ENCODE measurements at regions not wholly inside any gene's neighbourhood (a gene's known extent, or its start where the extent isn't known, plus 50 kb on each side); places are given as distances from the start of the nearest gene placed in this dataset.

DNA sequence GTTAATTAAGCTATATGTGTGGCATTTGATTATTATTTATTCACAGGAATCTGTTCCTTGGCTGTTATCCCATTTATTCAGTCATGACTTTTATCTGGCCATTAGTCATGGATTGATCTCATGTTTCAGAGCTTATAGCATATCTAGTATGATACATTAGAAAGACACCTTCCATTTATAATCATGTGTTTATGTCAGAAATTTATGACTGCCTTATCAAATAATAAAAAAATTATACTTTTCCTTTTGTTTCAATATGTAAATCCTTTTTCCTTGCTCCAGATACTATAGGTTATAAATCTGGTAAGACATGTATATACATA is 248.0 kb upstream of the PDE3A start:
- no peaks in the 10 kb centered on the region for H3K4me1 ChIP-seq (replicated peaks)
- DNase-seq (ENCODE audit: low read depth in 1 of 2, low spot score in 2 of 2), result no peak
- H3K27me3 ChIP-seq (replicated peaks), result no peaks in the 10 kb centered on the region
- no peak overlapping the region for H3K4me3 ChIP-seq
- H3K36me3 ChIP-seq, result no peaks in the 10 kb centered on the region
- H3K9me3 ChIP-seq (replicated peaks), result no peaks in the 10 kb centered on the region; the same call in 1 of the 2 replicates
- no peak overlapping the region for H3K27ac ChIP-seq

DNA sequence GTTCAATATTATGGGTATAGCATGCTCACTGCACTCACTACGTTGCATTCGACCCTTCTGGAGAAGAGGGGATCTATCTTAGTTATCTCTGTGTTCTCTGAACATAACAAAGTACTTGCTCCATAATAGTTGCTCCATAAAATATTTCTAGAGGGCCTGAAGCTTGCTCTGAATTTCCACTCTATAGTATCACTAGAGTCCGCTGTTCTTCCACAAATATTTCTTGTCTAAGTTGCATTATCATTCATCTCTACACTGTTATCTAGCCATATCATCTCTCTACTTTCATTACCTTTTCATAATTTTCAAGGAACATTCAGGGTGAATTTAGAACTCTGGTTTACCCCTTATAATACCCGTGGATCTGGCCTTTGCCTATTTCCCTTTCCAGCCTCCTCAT is 246.1 kb upstream of the PDE3A start:
- Histone ChIP-seq H3K4me1 (replicated peaks) (no peaks in the 10 kb centered on the region), H3K9me3 (replicated peaks) (no peaks in the 10 kb centered on the region; the same call in 1 of the 2 replicates), H3K27me3 (replicated peaks) (no peaks in the 10 kb centered on the region), H3K27ac (no peak overlapping the region), H3K36me3 (no peaks in the 10 kb centered on the region), H3K4me3 (no peak overlapping the region)
- DNase-seq (ENCODE audit: low read depth in 1 of 2, low spot score in 2 of 2), result no peak

DNA sequence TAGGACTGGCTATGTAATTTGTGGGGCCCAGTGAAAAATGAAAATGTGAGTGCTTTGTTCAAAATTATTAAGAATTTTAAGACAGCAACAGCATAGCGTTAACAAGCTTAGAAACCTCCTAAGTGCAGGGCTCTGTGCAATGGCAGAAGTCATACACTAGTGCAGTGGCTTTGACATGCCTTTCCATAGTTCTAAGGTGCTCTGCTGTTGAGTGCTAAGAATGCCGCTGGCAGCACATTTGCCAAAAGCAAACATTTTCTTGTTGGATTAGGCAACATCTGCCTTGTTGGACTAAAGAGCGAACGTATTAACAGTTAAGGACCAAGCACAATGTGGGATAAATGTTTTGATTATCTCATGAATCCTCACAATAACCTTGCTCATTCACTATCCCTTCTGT is 244.9 kb upstream of the PDE3A start:
- no peaks in the 10 kb centered on the region for H3K4me1 ChIP-seq (replicated peaks)
- H3K4me3 ChIP-seq, result no peak overlapping the region
- DNase-seq (ENCODE audit: low read depth in 1 of 2, low spot score in 2 of 2), result no peak
- H3K9me3 ChIP-seq (replicated peaks), result no peaks in the 10 kb centered on the region; the same call in 1 of the 2 replicates
- no peaks in the 10 kb centered on the region for H3K36me3 ChIP-seq
- no peak overlapping the region for H3K27ac ChIP-seq
- no peaks in the 10 kb centered on the region for H3K27me3 ChIP-seq (replicated peaks)

DNA sequence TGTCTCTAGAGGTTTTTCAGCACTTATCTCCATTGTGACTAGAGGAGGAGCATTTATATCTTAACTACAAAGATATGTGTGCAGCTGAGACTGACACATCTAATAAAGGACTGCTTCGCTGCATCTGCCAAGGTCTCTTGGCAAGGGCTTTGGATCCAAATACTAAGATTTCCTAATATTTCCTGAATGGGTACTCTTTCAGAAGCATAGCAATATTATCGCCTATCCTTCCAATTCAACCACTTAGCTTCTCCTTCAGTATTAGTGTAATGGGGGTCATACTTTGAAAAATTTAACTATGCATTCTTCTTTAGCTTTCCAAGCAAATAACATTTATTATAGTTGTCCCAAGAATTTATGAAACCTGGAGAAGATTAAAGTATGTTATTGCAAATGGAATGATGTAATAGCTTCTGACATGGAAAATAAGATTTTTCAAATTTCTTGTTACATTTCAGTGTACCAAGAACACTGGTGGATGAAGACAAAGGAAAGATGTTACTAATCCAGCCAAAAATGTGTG is 243.0 kb upstream of the PDE3A start:
- Histone ChIP-seq H3K27ac (no peak overlapping the region), H3K4me1 (replicated peaks) (no peaks in the 10 kb centered on the region), H3K36me3 (no peaks in the 10 kb centered on the region), H3K9me3 (replicated peaks) (no peaks in the 10 kb centered on the region), H3K4me3 (no peak overlapping the region), H3K27me3 (replicated peaks) (no peaks in the 10 kb centered on the region)
- DNase-seq (ENCODE audit: low read depth in 1 of 2, low spot score in 2 of 2), result no peak

DNA sequence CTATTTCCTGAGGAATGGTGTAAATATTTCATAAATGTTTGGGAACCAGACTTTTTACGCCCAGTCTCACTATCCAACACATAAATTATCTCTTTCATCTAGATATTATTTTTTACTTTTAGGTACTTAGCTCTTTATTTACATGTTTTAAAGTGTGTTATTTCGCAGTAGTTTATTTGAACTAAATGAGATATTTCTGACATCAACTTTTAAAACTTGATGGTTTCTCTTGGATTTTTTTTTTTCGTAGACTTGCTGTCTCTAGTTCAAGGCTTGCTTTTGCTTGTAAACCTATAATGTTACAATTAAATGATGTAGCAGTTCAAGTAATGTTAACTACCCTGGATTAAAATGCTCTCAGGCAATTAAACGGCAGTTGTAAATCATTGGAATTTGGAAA is 241.7 kb upstream of the PDE3A start:
- no peak for DNase-seq (ENCODE audit: low read depth in 1 of 2, low spot score in 2 of 2)
- H3K4me1 ChIP-seq (replicated peaks), result no peaks in the 10 kb centered on the region
- no peaks in the 10 kb centered on the region for H3K27me3 ChIP-seq (replicated peaks)
- no peaks in the 10 kb centered on the region for H3K36me3 ChIP-seq
- no peak overlapping the region for H3K27ac ChIP-seq
- H3K9me3 ChIP-seq (replicated peaks), result no peaks in the 10 kb centered on the region
- H3K4me3 ChIP-seq, result no peak overlapping the region

DNA sequence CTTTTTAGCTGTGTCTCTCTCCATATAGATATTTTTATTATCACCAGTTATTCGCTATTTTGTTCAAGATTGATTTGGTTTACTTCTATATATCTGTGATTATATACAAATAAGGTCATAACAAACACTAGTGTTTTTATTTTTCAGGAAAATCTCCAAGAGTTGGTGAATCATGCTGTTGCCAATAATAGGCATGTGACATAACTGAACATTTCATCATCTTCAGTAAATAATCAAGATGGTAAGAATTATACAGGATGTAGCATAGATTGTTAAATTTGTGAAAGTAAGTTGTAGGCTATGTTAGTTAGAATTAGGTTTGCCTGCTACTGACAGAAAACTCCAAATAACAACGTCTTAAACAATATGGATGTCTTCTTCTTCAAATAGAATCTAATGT is 240.9 kb upstream of the PDE3A start:
- Histone ChIP-seq H3K27ac (no peak overlapping the region), H3K9me3 (replicated peaks) (no peaks in the 10 kb centered on the region), H3K27me3 (replicated peaks) (no peaks in the 10 kb centered on the region), H3K4me3 (no peak overlapping the region), H3K36me3 (no peaks in the 10 kb centered on the region), H3K4me1 (replicated peaks) (no peaks in the 10 kb centered on the region)
- DNase-seq (ENCODE audit: low read depth in 1 of 2, low spot score in 2 of 2), result no peak

DNA sequence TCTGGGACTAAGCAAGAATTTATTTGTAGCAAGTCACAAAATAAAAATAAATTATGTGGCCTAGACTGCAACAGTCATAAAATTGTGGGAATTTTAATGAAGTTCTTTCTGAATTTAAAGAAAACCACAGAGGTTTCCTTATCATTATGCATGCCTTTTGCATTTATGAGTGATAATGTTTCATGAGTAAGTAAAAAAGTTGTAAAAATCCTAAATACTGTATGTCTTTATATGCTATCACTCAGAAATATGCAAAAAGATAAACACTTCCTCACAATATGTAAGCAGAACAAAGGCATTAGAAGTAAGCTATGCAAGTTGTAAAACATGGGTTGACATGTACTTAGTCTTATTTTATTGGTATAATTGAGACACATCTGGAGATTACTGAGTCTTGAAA is 239.4 kb upstream of the PDE3A start:
- Histone ChIP-seq H3K27ac (no peak overlapping the region), H3K9me3 (replicated peaks) (no peaks in the 10 kb centered on the region), H3K36me3 (no peaks in the 10 kb centered on the region), H3K27me3 (replicated peaks) (no peaks in the 10 kb centered on the region), H3K4me1 (replicated peaks) (no peaks in the 10 kb centered on the region), H3K4me3 (no peak overlapping the region)
- no peak for DNase-seq (ENCODE audit: low read depth in 1 of 2, low spot score in 2 of 2)

DNA sequence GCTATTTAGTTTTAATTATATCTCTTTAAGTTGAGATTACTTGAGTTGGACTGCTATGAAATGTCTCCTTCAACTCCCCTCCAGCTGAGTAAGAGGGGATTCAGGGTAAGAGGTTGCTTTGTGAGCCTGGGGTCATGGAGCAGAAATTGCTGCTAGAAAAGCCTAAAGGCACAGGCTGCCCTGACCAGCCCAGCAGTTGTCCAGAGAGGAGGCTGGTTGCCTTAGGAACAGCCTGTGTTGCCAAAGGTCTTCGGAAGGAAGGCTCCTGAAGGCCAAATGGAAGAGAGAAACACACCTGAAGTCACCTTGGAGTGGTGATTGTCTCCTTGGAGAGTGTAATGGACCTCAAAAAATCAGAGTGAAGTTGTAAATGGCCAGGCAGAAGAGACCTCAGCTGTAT is 235.5 kb upstream of the PDE3A start:
- no peaks in the 10 kb centered on the region for H3K4me1 ChIP-seq (replicated peaks)
- H3K27ac ChIP-seq, result no peak overlapping the region
- no peaks in the 10 kb centered on the region for H3K36me3 ChIP-seq
- no peak overlapping the region for H3K4me3 ChIP-seq
- no peaks in the 10 kb centered on the region for H3K27me3 ChIP-seq (replicated peaks)
- no peak for DNase-seq (ENCODE audit: low read depth in 1 of 2, low spot score in 2 of 2)
- no peaks in the 10 kb centered on the region for H3K9me3 ChIP-seq (replicated peaks)

DNA sequence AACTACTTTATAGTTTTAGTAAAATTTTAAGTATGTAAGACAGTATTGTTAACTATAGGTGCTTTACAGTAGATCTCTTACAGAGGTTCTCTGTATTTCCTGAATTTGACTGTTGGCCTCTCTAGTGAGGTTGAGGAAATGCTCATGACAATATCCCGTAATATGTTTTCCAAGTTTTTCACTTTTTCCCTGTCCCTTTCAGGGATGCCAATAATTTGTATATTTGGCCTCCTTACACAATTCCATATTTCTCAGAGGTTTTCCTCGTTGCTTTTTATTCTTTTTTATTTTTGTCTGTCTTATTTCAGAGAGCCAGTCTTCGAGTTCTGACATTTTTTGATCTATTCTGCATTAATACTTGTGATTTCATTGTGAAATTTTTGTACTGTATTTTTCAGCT is 233.7 kb upstream of the PDE3A start:
- no peaks in the 10 kb centered on the region for H3K4me1 ChIP-seq (replicated peaks)
- H3K27me3 ChIP-seq (replicated peaks), result no peaks in the 10 kb centered on the region
- H3K9me3 ChIP-seq (replicated peaks), result no peaks in the 10 kb centered on the region
- no peak overlapping the region for H3K4me3 ChIP-seq
- no peak for DNase-seq (ENCODE audit: low read depth in 1 of 2, low spot score in 2 of 2)
- no peak overlapping the region for H3K27ac ChIP-seq
- H3K36me3 ChIP-seq, result no peaks in the 10 kb centered on the region

DNA sequence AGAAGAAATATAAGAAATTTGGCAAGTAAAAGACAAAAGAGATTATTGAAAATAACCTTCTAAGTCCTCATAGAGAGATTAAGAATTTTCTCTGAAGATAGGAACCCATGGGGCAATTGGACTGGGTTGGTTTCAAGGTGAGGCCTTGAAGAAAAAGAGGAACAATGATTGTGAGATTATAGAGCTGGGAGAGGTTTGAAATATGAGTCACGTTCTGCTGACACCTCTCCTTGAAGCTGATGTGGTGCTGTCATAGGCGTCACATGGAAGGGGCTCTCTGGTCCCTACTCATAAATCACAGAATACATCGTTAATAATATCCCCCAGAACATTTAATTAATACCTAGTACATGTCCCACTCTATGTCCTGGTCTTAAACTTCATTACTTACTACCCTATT is 227.6 kb upstream of the PDE3A start:
- DNase-seq (ENCODE audit: low read depth in 1 of 2, low spot score in 2 of 2), result no peak
- Histone ChIP-seq H3K9me3 (replicated peaks) (no peaks in the 10 kb centered on the region), H3K27me3 (replicated peaks) (no peaks in the 10 kb centered on the region), H3K36me3 (no peaks in the 10 kb centered on the region), H3K4me3 (no peak overlapping the region), H3K4me1 (replicated peaks) (no peaks in the 10 kb centered on the region), H3K27ac (no peak overlapping the region)

DNA sequence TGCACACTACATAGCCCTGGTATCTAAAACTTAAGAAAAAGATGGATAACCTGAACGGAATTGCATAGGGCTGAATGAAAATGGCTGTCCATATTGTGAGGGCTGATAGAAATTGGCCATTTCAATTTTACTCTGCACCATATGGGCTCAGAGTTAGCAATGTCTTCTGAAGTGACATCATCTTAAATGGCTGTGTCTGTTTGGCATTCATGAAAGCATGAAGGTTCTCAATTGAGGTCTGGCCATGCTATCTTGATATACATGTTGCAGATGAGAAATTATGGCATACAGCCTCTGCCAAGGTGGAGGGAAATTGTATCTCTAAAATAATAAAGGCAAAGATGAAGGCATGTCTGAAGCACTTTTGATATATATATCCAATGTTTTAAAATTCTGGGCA is 226.0 kb upstream of the PDE3A start:
- DNase-seq (ENCODE audit: low read depth in 1 of 2, low spot score in 2 of 2), result no peak
- no peaks in the 10 kb centered on the region for H3K36me3 ChIP-seq

DNA sequence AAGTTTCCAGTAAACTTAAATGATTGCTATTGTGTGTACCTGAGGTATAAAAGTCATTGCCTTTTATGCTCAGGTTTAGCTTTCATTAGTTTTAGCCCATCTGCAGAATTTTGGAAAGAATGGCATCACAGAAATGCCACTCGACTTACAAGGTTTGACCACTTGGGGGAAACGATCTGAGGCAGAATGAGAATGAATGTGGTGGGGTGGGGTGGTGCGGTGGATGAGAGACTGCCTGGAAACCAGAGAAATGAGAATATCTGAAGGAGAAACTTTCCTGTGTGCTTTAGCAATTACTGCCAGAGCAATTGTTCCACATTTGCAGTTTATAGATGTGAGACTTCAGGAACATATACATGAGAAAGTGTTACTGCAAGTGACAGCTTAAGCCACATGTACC is 225.4 kb upstream of the PDE3A start:
- Histone ChIP-seq H3K27me3 (replicated peaks) (no peaks in the 10 kb centered on the region), H3K9me3 (replicated peaks) (no peaks in the 10 kb centered on the region), H3K27ac (no peak overlapping the region), H3K36me3 (no peaks in the 10 kb centered on the region), H3K4me3 (no peak overlapping the region), H3K4me1 (replicated peaks) (no peaks in the 10 kb centered on the region)
- DNase-seq (ENCODE audit: low read depth in 1 of 2, low spot score in 2 of 2), result no peak

More for the DNA sequence above, 226.0 kb upstream of the PDE3A start:
- Histone ChIP-seq H3K4me1 (replicated peaks) (no peaks in the 10 kb centered on the region), H3K9me3 (replicated peaks) (no peaks in the 10 kb centered on the region), H3K27me3 (replicated peaks) (no peaks in the 10 kb centered on the region), H3K27ac (no peak overlapping the region), H3K4me3 (no peak overlapping the region)

DNA sequence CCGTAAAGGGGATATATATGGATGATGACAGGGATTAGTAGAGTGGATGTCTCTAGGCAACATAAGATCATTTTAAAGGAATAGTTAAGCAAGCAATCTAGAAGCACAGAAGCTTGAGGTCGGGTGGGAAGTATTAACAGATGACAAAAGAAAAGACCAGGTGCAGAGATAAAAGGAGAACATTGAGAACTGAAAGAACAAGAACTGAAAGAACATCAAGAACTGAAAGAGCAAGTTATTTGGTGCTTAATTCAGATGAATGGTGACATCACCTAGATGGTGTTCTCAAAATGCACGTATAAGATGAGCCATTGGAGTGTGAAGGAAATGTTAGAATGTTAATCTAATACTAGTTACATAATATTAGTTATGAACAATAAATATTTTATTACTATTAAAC is 224.0 kb upstream of the PDE3A start:
- no peaks in the 10 kb centered on the region for H3K27me3 ChIP-seq (replicated peaks)
- H3K4me1 ChIP-seq (replicated peaks), result no peaks in the 10 kb centered on the region
- DNase-seq (ENCODE audit: low read depth in 1 of 2, low spot score in 2 of 2), result no peak
- H3K9me3 ChIP-seq (replicated peaks), result no peaks in the 10 kb centered on the region
- no peak overlapping the region for H3K4me3 ChIP-seq
- no peaks in the 10 kb centered on the region for H3K36me3 ChIP-seq
- no peak overlapping the region for H3K27ac ChIP-seq

DNA sequence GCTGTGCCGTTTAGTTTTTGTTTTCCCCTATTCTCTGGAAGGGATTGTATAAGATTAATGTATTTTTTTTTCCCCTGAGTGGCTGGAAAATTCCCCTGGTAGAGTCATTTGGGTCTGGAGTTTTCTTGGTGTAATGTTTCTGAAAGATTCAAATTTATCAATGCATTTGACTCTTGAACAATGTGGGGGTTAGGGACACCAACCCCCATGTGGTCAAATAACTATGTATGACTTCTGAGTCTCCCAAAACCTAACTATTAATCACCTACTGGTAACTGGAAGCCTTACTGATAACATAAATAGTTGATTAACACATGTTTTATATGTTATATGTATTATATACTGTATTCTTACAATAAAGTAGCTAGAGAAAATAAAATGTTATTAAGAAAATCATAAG is 220.1 kb upstream of the PDE3A start:
- Histone ChIP-seq H3K4me3 (no peak overlapping the region), H3K4me1 (replicated peaks) (no peaks in the 10 kb centered on the region), H3K9me3 (replicated peaks) (no peaks in the 10 kb centered on the region), H3K36me3 (no peaks in the 10 kb centered on the region), H3K27ac (no peak overlapping the region), H3K27me3 (replicated peaks) (no peaks in the 10 kb centered on the region)
- DNase-seq (ENCODE audit: low read depth in 1 of 2, low spot score in 2 of 2), result no peak

DNA sequence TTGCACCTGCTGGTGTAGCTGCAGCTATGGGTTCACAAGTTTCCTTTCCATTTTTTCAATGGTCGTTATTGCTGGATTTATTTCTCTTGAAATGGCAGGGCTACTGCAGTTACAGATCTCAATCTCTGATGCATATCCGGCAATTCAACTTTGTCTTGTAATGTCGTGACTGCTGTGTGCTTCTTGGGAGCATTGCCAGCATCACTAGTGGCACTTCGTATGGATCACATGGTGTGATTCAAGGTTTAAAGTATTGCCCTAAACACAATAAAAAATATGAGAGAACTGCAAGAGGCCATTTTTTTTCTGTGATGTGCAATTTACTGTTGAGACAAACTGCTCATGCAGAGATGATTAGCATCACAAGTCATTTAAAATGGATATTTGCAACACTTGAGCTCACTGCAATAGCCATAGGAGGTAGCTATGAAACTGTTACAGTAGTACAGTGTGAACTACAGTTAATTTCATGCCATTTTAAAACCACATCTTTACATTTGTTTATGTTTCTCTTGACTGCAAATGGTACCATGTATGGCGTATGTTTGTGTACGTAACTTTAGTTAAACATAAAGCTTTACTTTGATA is 217.4 kb upstream of the PDE3A start:
- no peak for DNase-seq (ENCODE audit: low read depth in 1 of 2, low spot score in 2 of 2)
- Histone ChIP-seq H3K4me1 (replicated peaks) (no peaks in the 10 kb centered on the region), H3K27me3 (replicated peaks) (no peaks in the 10 kb centered on the region), H3K36me3 (no peaks in the 10 kb centered on the region), H3K9me3 (replicated peaks) (no peaks in the 10 kb centered on the region), H3K27ac (no peak overlapping the region), H3K4me3 (no peak overlapping the region)
